ENCODE measurements at regions not wholly inside any gene's neighbourhood (a gene's known extent, or its start where the extent isn't known, plus 50 kb on each side); places are given as distances from the start of the nearest gene placed in this dataset.

GRCh38 chr3:21271606-21272016, 479.4 kb downstream of the ZNF385D start:
- Histone ChIP-seq H3K79me2 (ENCODE audit: control insufficient read depth, insufficient read depth, low read length) (no peaks in the 10 kb centered on the region), H3K4me2 (ENCODE audit: control insufficient read depth, insufficient read depth) (no peak overlapping the region), H4K20me1 (ENCODE audit: control insufficient read depth, insufficient read depth) (no peaks in the 10 kb centered on the region), H3K27me3 (replicated peaks in 1 of 2; ENCODE audit: control insufficient read depth in 2 of 2, insufficient read depth in 2 of 2, low read length in 1 of 2) (no peaks in the 10 kb centered on the region), H3K36me3 (ENCODE audit: control insufficient read depth in 2 of 2, insufficient read depth in 2 of 2, low read length in 1 of 2) (no peaks in the 10 kb centered on the region), H2AFZ (ENCODE audit: control insufficient read depth, low read depth, low read length) (no peak overlapping the region), H3K27ac (ENCODE audit: control insufficient read depth, insufficient read depth) (no peak overlapping the region), H3K4me3 (no peak overlapping the region), H3K9me3 (replicated peaks; ENCODE audit: control insufficient read depth, insufficient read depth, low read length) (no peaks in the 10 kb centered on the region), H3K4me1 (ENCODE audit: control insufficient read depth, insufficient read depth, low read length) (no peaks in the 10 kb centered on the region), H3K9ac (ENCODE audit: control insufficient read depth, insufficient read depth, low read length) (no peak overlapping the region)
- CTCF ChIA-PET: no interaction called here
- SMC1A ChIA-PET (ENCODE audit: uncharacterized antibody, unreplicated experiment): no interaction called here
- FAIRE-seq: no peak
- POLR2A ChIA-PET: no interaction called here
- intact Hi-C loops (cut with micrococcal nuclease; ENCODE audit: unreplicated experiment) (no loop called here), in situ Hi-C loops (cut with MboI) (no loop called here)
- RAD21 ChIA-PET (ENCODE audit: unreplicated experiment): no interaction called here
- no peak for ATAC-seq
- BruUV-seq (replicated peaks): no TSS peak
- WGBS (ENCODE audit: insufficient coverage, insufficient replicate concordance, low lambda C conversion rate, missing lambda C conversion rate): 53% methylated on average over 17 of the region's 19 CpGs
- TF ChIP-seq SMAD5 (IDR thresholded peaks at IDR 0.05; ENCODE audit: low read depth): no peak
- TF ChIP-seq HDGF (IDR thresholded peaks at IDR 0.05): no peak
- TF ChIP-seq MXI1 (IDR thresholded peaks at IDR 0.05; ENCODE audit: low read depth, low read length): no peak
- no peak for TF ChIP-seq RB1 (IDR thresholded peaks at IDR 0.05; ENCODE audit: borderline replicate concordance)
- no peak for TF ChIP-seq CTCF (IDR thresholded peaks at IDR 0.05 in 2 of 3, conservative IDR thresholded peaks at IDR 0.05 in 1 of 3; ENCODE audit: control insufficient read depth in 2 of 3, extremely low read depth in 1 of 3, insufficient read depth in 1 of 3, low read depth in 3 of 3, low read length in 3 of 3)
- no peak for TF ChIP-seq ETV6 (conservative IDR thresholded peaks at IDR 0.05 in 1 of 2, IDR thresholded peaks at IDR 0.05 in 1 of 2; ENCODE audit: borderline replicate concordance in 1 of 2, low read depth in 1 of 2)
- DNase-seq (ENCODE audit: low read depth, low spot score): no peak

- Histone ChIP-seq H3K4me1 (ENCODE audit: control insufficient read depth, insufficient read depth, low read length) (no peaks in the 10 kb centered on the region), H3K4me2 (ENCODE audit: control insufficient read depth, insufficient read depth) (no peak overlapping the region), H3K9me3 (replicated peaks; ENCODE audit: control insufficient read depth, insufficient read depth, low read length) (no peaks in the 10 kb centered on the region), H3K9ac (ENCODE audit: control insufficient read depth, insufficient read depth, low read length) (no peak overlapping the region), H3K27me3 (replicated peaks in 1 of 2; ENCODE audit: control insufficient read depth in 2 of 2, insufficient read depth in 2 of 2, low read length in 1 of 2) (no peaks in the 10 kb centered on the region), H2AFZ (ENCODE audit: control insufficient read depth, low read depth, low read length) (no peak overlapping the region), H3K4me3 (no peak overlapping the region), H3K27ac (ENCODE audit: control insufficient read depth, insufficient read depth) (no peak overlapping the region), H3K79me2 (ENCODE audit: control insufficient read depth, insufficient read depth, low read length) (no peaks in the 10 kb centered on the region), H4K20me1 (ENCODE audit: control insufficient read depth, insufficient read depth) (no peaks in the 10 kb centered on the region), H3K36me3 (ENCODE audit: control insufficient read depth in 2 of 2, insufficient read depth in 2 of 2, low read length in 1 of 2) (no peaks in the 10 kb centered on the region)
- intact Hi-C loops (cut with micrococcal nuclease; ENCODE audit: unreplicated experiment): no loop called here
- RAD21 ChIA-PET (ENCODE audit: unreplicated experiment): no interaction called here
- FAIRE-seq: no peak
- BruUV-seq (replicated peaks): no TSS peak
- POLR2A ChIA-PET: no interaction called here
- SMC1A ChIA-PET (ENCODE audit: uncharacterized antibody, unreplicated experiment): no interaction called here
- no peak for TF ChIP-seq NFIC (IDR thresholded peaks at IDR 0.05; ENCODE audit: low read depth, low read length)
- in situ Hi-C loops (cut with MboI): no loop called here
- CTCF ChIA-PET: no interaction called here
- no peak for ATAC-seq
- DNase-seq (ENCODE audit: low read depth, low spot score): no peak
Measured at GRCh38 chr3:21269882-21270281, 481.1 kb downstream of the ZNF385D start.
